Duodenal mucosa (tissue), 2 donors: ENCODE measurements at regions not wholly inside any gene's neighbourhood (a gene's known extent, or its start where the extent isn't known, plus 50 kb on each side); places are given as distances from the start of the nearest gene placed in this dataset.

Experiments used
- H3K27ac ChIP-seq: one replicate; pipeline ENCODE4 v1.7.0; 2013; ENCODE audit warnings: low read depth, low read length
- H3K27me3 ChIP-seq, 2 donors: one replicate each; pipeline ENCODE4 v1.7.0; 2013; ENCODE audit warnings: low read length in 2 of 2, control low read depth in 1 of 2; ENCODE audit not compliant: insufficient read depth in 2 of 2, control insufficient read depth in 1 of 2
- H3K36me3 ChIP-seq, 2 donors: one replicate each; pipeline ENCODE4 v1.7.0; 2013; ENCODE audit warnings: low read length in 2 of 2, control low read depth in 1 of 2; ENCODE audit not compliant: insufficient read depth in 2 of 2, control insufficient read depth in 1 of 2
- H3K4me1 ChIP-seq, 2 donors: one replicate each; pipeline ENCODE4 v1.7.0; 2013; ENCODE audit warnings: low read length in 2 of 2, control low read depth in 1 of 2; ENCODE audit not compliant: insufficient read depth in 2 of 2, control insufficient read depth in 1 of 2
- H3K4me3 ChIP-seq, 2 donors: one replicate each; pipeline ENCODE4 v1.7.0; 2013; ENCODE audit warnings: low read length in 2 of 2, low read depth in 1 of 2
- H3K9ac ChIP-seq, 2 donors: one replicate each; pipeline ENCODE4 v1.7.0; 2013; ENCODE audit warnings: low read length in 2 of 2, low read depth in 1 of 2
- H3K9me3 ChIP-seq, 2 donors: one replicate each; pipeline ENCODE4 v1.7.0; 2013; ENCODE audit warnings: low read length in 2 of 2, control low read depth in 1 of 2; ENCODE audit not compliant: control insufficient read depth in 1 of 2

GRCh38 chrX:5180135-5180741 lies 1048.4 kb downstream of the NLGN4X start:
- Histone ChIP-seq H3K4me3 (no peak overlapping the region), H3K27me3 (no peaks in the 10 kb centered on the region), H3K4me1 (no peaks in the 10 kb centered on the region), H3K36me3 (no peaks in the 10 kb centered on the region), H3K27ac (no peak overlapping the region), H3K9ac (no peak overlapping the region), H3K9me3 (no peaks in the 10 kb centered on the region)

DNA sequence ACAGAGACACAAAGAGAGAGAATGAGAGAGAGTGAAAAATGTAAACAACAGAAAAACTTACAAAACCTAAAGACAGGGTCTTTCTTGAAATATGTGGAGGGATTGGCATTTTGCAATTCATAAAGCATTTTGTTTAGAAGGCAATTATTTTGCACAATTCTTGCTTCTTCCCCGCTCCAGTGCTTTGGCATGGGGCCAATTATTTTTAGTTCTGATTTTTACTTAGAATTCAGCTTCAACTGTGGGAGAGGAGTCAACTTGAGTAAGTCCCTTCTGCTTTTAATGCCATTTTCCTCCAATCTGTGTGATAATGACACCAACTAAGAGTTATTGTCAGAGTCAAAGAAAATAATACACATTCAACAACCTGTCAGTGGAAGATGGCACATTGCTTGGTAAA lies 1051.9 kb downstream of the NLGN4X start:
- Histone ChIP-seq H3K4me1 (no peaks in the 10 kb centered on the region), H3K27me3 (no peaks in the 10 kb centered on the region), H3K36me3 (no peaks in the 10 kb centered on the region), H3K9me3 (no peaks in the 10 kb centered on the region), H3K27ac (no peak overlapping the region), H3K9ac (no peak overlapping the region), H3K4me3 (no peak overlapping the region)

DNA sequence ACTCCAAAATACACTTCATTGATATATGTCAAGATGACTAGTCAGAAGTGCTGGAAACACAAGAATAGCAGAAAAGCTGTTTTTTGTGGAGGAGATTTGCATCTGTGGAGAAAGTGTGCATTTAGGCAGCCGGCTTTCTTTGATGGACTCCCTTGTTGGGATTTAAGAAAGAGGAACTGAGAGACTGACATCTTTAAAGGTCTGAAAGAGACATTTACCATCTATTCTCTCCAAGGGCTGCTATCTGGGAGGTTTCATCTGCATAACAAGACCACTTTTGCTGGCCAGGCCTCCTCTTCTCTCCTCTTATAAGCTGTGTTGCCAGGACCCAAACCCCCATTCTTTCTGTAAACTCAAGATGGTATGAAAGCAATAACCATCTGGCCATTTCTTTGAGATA lies 1065.0 kb downstream of the NLGN4X start:
- H3K4me3 ChIP-seq, result no peak overlapping the region
- no peaks in the 10 kb centered on the region for H3K36me3 ChIP-seq

GRCh38 chrX:5155301-5155700 lies 1073.4 kb downstream of the NLGN4X start:
- no peak overlapping the region for H3K27ac ChIP-seq
- H3K9me3 ChIP-seq, result no peaks in the 10 kb centered on the region
- H3K9ac ChIP-seq, result no peak overlapping the region
- no peaks in the 10 kb centered on the region for H3K36me3 ChIP-seq
- no peak overlapping the region for H3K4me3 ChIP-seq
- no peaks in the 10 kb centered on the region for H3K4me1 ChIP-seq
- no peaks in the 10 kb centered on the region for H3K27me3 ChIP-seq

More for the DNA sequence above, 1065.0 kb downstream of the NLGN4X start:
- Histone ChIP-seq H3K27me3 (no peaks in the 10 kb centered on the region), H3K9ac (no peak overlapping the region), H3K27ac (no peak overlapping the region), H3K4me1 (no peaks in the 10 kb centered on the region), H3K9me3 (no peaks in the 10 kb centered on the region)

- Histone ChIP-seq H3K27ac (no peak overlapping the region), H3K4me1 (no peaks in the 10 kb centered on the region), H3K36me3 (no peaks in the 10 kb centered on the region), H3K9ac (no peak overlapping the region), H3K27me3 (no peaks in the 10 kb centered on the region), H3K9me3 (no peaks in the 10 kb centered on the region), H3K4me3 (no peak overlapping the region)
Observed at GRCh38 chrX:5145957-5146356, 1082.7 kb downstream of the NLGN4X start.

GRCh38 chrX:5142644-5143043 lies 1086.0 kb downstream of the NLGN4X start:
- Histone ChIP-seq H3K27ac (no peak overlapping the region), H3K9me3 (no peaks in the 10 kb centered on the region), H3K36me3 (no peaks in the 10 kb centered on the region), H3K27me3 (no peaks in the 10 kb centered on the region), H3K4me3 (no peak overlapping the region), H3K4me1 (no peaks in the 10 kb centered on the region), H3K9ac (no peak overlapping the region)

DNA sequence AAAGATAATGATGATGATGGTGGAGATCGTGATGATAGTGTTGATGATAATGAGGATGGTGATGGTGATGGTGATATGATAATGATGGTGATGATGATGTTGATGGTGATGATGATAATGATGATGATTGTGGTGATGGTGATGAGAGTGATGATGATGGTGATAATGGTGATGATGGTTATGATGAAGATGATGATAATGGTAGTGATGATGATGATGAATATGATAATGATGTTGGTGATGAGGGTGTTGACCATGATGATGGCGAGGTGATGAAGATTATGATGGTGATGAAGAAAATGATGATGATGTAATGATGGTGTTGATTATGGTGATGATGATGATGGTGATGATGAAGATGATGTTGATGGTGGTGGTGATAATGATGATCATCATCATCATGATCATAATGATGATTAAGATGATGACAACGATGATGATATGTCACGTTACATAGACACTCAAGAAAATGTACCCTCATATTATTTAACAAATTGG lies 1106.4 kb downstream of the NLGN4X start:
- no peaks in the 10 kb centered on the region for H3K36me3 ChIP-seq

DNA sequence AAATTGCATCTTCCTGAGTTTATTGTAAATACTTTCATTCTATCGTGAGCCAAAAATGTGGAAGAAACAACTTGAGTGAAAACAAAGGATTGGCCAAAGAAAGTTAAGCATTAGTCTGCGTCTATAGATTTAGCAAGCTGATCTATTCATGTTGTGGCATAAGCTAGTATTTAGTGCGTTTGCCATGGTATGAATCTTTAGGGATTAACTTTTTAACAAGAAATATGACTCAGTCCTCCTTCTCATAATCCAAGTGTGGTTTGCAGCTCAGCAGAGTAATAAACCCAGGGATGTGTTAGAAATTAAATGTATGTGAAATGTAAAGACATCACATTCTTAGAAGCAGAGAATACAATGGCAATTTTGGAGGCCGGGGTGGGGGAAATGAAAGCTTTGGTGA lies 1110.9 kb downstream of the NLGN4X start:
- Histone ChIP-seq H3K9ac (no peak overlapping the region), H3K4me3 (no peak overlapping the region), H3K4me1 (no peaks in the 10 kb centered on the region), H3K9me3 (no peaks in the 10 kb centered on the region), H3K36me3 (no peaks in the 10 kb centered on the region), H3K27me3 (no peaks in the 10 kb centered on the region), H3K27ac (no peak overlapping the region)

More for the DNA sequence above, 1106.4 kb downstream of the NLGN4X start:
- no peaks in the 10 kb centered on the region for H3K9me3 ChIP-seq
- no peak overlapping the region for H3K4me3 ChIP-seq
- H3K27ac ChIP-seq, result no peak overlapping the region
- H3K9ac ChIP-seq, result no peak overlapping the region
- no peaks in the 10 kb centered on the region for H3K27me3 ChIP-seq
- no peaks in the 10 kb centered on the region for H3K4me1 ChIP-seq

DNA sequence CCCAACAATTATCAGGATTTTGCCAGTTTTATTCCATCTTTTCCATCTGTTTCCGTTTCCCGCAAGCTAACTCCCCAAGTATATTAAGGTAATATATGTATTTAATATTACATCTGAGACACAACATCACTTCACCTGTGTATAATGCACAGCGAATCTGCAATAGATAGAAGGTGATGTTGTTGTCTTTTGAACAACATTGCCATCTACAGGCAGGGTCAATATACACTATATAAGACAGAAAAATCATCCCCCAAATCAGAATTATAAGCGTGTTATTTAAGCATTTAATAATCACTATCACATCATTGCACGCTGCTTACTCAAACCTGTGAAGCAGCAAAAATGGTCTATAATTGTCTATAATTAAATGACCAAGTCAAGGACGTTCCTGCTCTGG lies 1115.5 kb downstream of the NLGN4X start:
- Histone ChIP-seq H3K9ac (no peak overlapping the region), H3K27ac (no peak overlapping the region), H3K4me3 (no peak overlapping the region), H3K27me3 (no peaks in the 10 kb centered on the region), H3K4me1 (no peaks in the 10 kb centered on the region), H3K9me3 (no peaks in the 10 kb centered on the region), H3K36me3 (no peaks in the 10 kb centered on the region)

- Histone ChIP-seq H3K36me3 (no peaks in the 10 kb centered on the region), H3K27me3 (no peaks in the 10 kb centered on the region)
Observed at GRCh38 chrX:5100004-5100403, 1128.7 kb downstream of the NLGN4X start.

DNA sequence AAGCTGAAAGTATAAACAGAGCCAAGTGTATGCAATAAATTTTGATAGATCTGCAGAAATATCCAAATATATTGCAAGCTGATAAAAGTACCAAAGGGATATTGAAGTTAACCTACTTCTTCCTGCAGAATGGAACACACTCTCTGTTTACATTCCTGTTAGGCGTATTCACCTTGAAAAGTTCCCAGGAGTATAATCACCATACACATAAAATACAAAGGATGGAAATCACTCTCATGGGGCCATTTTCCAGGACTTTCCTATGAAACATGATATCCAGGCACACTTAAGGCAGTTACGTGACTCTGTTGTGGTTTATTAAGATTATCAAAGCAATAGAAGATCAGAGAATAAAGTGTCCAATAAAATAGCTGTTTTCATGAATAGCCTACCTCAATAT lies 1142.3 kb downstream of the NLGN4X start:
- H3K27me3 ChIP-seq, result no peaks in the 10 kb centered on the region
- no peak overlapping the region for H3K9ac ChIP-seq
- H3K4me3 ChIP-seq, result no peak overlapping the region
- H3K27ac ChIP-seq, result no peak overlapping the region
- H3K9me3 ChIP-seq, result peaks cover 0 to 2% of the 10 kb centered on the region in 2 donors
- no peaks in the 10 kb centered on the region for H3K36me3 ChIP-seq
- H3K4me1 ChIP-seq, result no peaks in the 10 kb centered on the region

More at GRCh38 chrX:5100004-5100403, 1128.7 kb downstream of the NLGN4X start:
- Histone ChIP-seq H3K4me3 (no peak overlapping the region), H3K9me3 (no peaks in the 10 kb centered on the region), H3K27ac (no peak overlapping the region), H3K9ac (no peak overlapping the region), H3K4me1 (no peaks in the 10 kb centered on the region)
